Tibial artery (tissue), 4 donors: ENCODE measurements at regions not wholly inside any gene's neighbourhood (a gene's known extent, or its start where the extent isn't known, plus 50 kb on each side); places are given as distances from the start of the nearest gene placed in this dataset.

Experiments
- DNase-seq, 2 donors: peaks; one replicate each; pipeline ENCODE4 v3.0.0-alpha.2; 2019
- H3K27ac ChIP-seq, 2 donors: fragments of 200-600 bp; sonication (generic) in 1 of 2; 1 replicate in 1 of 2; 2 replicates in 1 of 2; pipeline ENCODE4 v1.5.1; 2018 to 2019; ENCODE audit warnings: mild to moderate bottlenecking in 1 of 2
- H3K27me3 ChIP-seq, 2 donors: fragments of 200-600 bp; sonication (generic) in 1 of 2; one replicate each; pipeline versions ENCODE4 v1.5.1 to v1.6.0; 2016 to 2019
- H3K36me3 ChIP-seq, 3 donors: fragments of 200-600 bp; sonication (generic) in 2 of 3; one replicate each; pipeline ENCODE4 v1.5.1; 2016 to 2019; ENCODE audit warnings: mild to moderate bottlenecking in 2 of 3
- H3K4me1 ChIP-seq, 4 donors: fragments of 200-600 bp; sonication (generic) in 2 of 4; 1 replicate in 3 of 4; 2 replicates in 1 of 4; pipeline ENCODE4 v1.5.1; 2016 to 2019
- H3K4me3 ChIP-seq, 2 donors: fragments of 200-600 bp; sonication (generic) in 1 of 2; 1 replicate in 1 of 2; 2 replicates in 1 of 2; pipeline ENCODE4 v1.5.1; 2018 to 2019; ENCODE audit warnings: mild to moderate bottlenecking in 2 of 2
- H3K9me3 ChIP-seq, 3 donors: fragments of 200-600 bp; sonication (generic) in 1 of 3; one replicate each; pipeline ENCODE4 v1.5.1; 2016 to 2019
- CTCF ChIP-seq, 2 experiments: fragments of 200-600 bp in 1 of 2; fragments of 450-650 bp in 1 of 2; IDR thresholded peaks; one replicate each; pipeline ENCODE4 v1.5.1; 2017 to 2019; ENCODE audit warnings: antibody characterized with exemption in 2 of 2, mild to moderate bottlenecking in 1 of 2, moderate library complexity in 1 of 2
- intact Hi-C: fragments of 100-400 bp; cut with DNase I; formaldehyde crosslinking; loops from one replicate; pipeline ENCODE4 v1.15.0; 2023; ENCODE audit warnings: low total_unique reads

GRCh38 chr2:88810488-88810887 is 119.0 kb downstream of the RPIA start:
- Histone ChIP-seq H3K27ac (no peak overlapping the region), H3K9me3 (peaks cover 0 to 2% (median 0%) of the 10 kb centered on the region in 3 donors), H3K4me3 (no peak overlapping the region), H3K4me1 (no peaks in the 10 kb centered on the region), H3K27me3 (peaks cover 0 to 3% of the 10 kb centered on the region in 2 donors), H3K36me3 (no peaks in the 10 kb centered on the region)
- DNase-seq, result no peak
- TF ChIP-seq CTCF (IDR thresholded peaks at IDR 0.05), result no peak
- intact Hi-C loops, result no loop called here

- TF ChIP-seq CTCF (IDR thresholded peaks at IDR 0.05), result no peak
- no peak overlapping the region for H3K27ac ChIP-seq
- peaks cover 0 to 9% (median 0%) of the 10 kb centered on the region in 3 donors for H3K9me3 ChIP-seq
- no peaks in the 10 kb centered on the region for H3K36me3 ChIP-seq
- no peaks in the 10 kb centered on the region for H3K4me1 ChIP-seq
- no peak for DNase-seq
- H3K27me3 ChIP-seq, result peaks cover 0 to 3% of the 10 kb centered on the region in 2 donors
- H3K4me3 ChIP-seq, result no peak overlapping the region
- intact Hi-C loops, result no loop called here
These were observed 119.8 kb downstream of the RPIA start for GRCh38 chr2:88811233-88811632.

GRCh38 chr2:88811681-88812080 is 120.2 kb downstream of the RPIA start:
- intact Hi-C loops, result no loop called here
- no peak overlapping the region for H3K27ac ChIP-seq
- H3K4me1 ChIP-seq, result no peaks in the 10 kb centered on the region
- peaks cover 0 to 3% of the 10 kb centered on the region in 2 donors for H3K27me3 ChIP-seq
- no peak overlapping the region for H3K4me3 ChIP-seq
- DNase-seq, result no peak
- no peaks in the 10 kb centered on the region for H3K36me3 ChIP-seq
- H3K9me3 ChIP-seq, result peaks cover 0 to 9% (median 0%) of the 10 kb centered on the region in 3 donors
- no peak for TF ChIP-seq CTCF (IDR thresholded peaks at IDR 0.05)

GRCh38 chr2:88813612-88814011 is 122.1 kb downstream of the RPIA start:
- no peak overlapping the region for H3K27ac ChIP-seq
- peaks cover 0 to 9% (median 0%) of the 10 kb centered on the region in 3 donors for H3K9me3 ChIP-seq
- no peaks in the 10 kb centered on the region for H3K4me1 ChIP-seq
- DNase-seq, result no peak
- TF ChIP-seq CTCF (IDR thresholded peaks at IDR 0.05), result no peak
- intact Hi-C loops, result no loop called here
- H3K36me3 ChIP-seq, result no peaks in the 10 kb centered on the region
- H3K4me3 ChIP-seq, result no peak overlapping the region
- H3K27me3 ChIP-seq, result no peaks in the 10 kb centered on the region

GRCh38 chr2:88815282-88815681 is 123.8 kb downstream of the RPIA start:
- intact Hi-C loops, result no loop called here
- H3K27ac ChIP-seq, result no peak overlapping the region
- no peak for DNase-seq
- H3K9me3 ChIP-seq, result peaks cover 0 to 9% (median 0%) of the 10 kb centered on the region in 3 donors
- H3K36me3 ChIP-seq, result no peaks in the 10 kb centered on the region
- no peak for TF ChIP-seq CTCF (IDR thresholded peaks at IDR 0.05)
- no peaks in the 10 kb centered on the region for H3K4me1 ChIP-seq
- H3K27me3 ChIP-seq, result no peaks in the 10 kb centered on the region
- no peak overlapping the region for H3K4me3 ChIP-seq

- Histone ChIP-seq H3K4me1 (no peaks in the 10 kb centered on the region), H3K9me3 (peaks cover 0 to 9% (median 0%) of the 10 kb centered on the region in 3 donors), H3K27me3 (no peaks in the 10 kb centered on the region), H3K36me3 (no peaks in the 10 kb centered on the region), H3K27ac (no peak overlapping the region), H3K4me3 (no peak overlapping the region)
- DNase-seq, result no peak
- TF ChIP-seq CTCF (IDR thresholded peaks at IDR 0.05), result no peak
- intact Hi-C loops, result no loop called here
These were observed 124.2 kb downstream of the RPIA start for GRCh38 chr2:88815697-88816096.
